Upper lobe of left lung (tissue), 4 donors: ENCODE measurements at regions not wholly inside any gene's neighbourhood (a gene's known extent, or its start where the extent isn't known, plus 50 kb on each side); places are given as distances from the start of the nearest gene placed in this dataset.

ENCODE experiments used
- EP300 ChIP-seq, 4 donors: sonication (generic); formaldehyde crosslinking; IDR thresholded peaks; one replicate each; pipeline ENCODE4 v1.5.1; 2017; ENCODE audit warnings: antibody characterized with exemption in 4 of 4, control low read depth in 2 of 4
- TF ChIP-seq, protein P1 (sequence below), 6 experiments: fragments of 450-650 bp in 4 of 6; fragments of 200-600 bp in 2 of 6; sonication (generic) in 2 of 6; IDR thresholded peaks; one replicate each; pipeline ENCODE4 v1.5.1; 2016 to 2019; ENCODE audit warnings: antibody characterized with exemption in 6 of 6

DNA sequence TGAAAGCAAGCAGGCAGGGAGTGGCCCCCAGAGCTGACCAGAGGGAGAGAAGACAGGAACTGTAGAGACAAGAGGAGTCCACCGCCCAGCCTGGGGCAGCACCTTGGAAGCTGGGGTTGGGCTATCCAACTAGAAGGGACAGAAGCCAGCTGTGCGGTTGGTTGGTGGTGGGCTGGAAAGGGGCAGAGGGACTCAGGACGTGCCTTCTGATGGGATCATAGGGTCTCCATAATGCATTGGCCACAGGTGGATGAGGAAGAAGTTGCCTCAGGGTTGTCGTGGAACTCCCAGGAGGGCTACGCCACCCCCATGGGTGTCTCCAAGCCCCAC, 114.0 kb upstream of the RET start:
- TF ChIP-seq, protein P1, sequence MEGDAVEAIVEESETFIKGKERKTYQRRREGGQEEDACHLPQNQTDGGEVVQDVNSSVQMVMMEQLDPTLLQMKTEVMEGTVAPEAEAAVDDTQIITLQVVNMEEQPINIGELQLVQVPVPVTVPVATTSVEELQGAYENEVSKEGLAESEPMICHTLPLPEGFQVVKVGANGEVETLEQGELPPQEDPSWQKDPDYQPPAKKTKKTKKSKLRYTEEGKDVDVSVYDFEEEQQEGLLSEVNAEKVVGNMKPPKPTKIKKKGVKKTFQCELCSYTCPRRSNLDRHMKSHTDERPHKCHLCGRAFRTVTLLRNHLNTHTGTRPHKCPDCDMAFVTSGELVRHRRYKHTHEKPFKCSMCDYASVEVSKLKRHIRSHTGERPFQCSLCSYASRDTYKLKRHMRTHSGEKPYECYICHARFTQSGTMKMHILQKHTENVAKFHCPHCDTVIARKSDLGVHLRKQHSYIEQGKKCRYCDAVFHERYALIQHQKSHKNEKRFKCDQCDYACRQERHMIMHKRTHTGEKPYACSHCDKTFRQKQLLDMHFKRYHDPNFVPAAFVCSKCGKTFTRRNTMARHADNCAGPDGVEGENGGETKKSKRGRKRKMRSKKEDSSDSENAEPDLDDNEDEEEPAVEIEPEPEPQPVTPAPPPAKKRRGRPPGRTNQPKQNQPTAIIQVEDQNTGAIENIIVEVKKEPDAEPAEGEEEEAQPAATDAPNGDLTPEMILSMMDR (IDR thresholded peaks at IDR 0.05): no peak
- no peak for TF ChIP-seq EP300 (IDR thresholded peaks at IDR 0.05)
